ENCODE measurements at regions not wholly inside any gene's neighbourhood (a gene's known extent, or its start where the extent isn't known, plus 50 kb on each side); places are given as distances from the start of the nearest gene placed in this dataset.

DNA sequence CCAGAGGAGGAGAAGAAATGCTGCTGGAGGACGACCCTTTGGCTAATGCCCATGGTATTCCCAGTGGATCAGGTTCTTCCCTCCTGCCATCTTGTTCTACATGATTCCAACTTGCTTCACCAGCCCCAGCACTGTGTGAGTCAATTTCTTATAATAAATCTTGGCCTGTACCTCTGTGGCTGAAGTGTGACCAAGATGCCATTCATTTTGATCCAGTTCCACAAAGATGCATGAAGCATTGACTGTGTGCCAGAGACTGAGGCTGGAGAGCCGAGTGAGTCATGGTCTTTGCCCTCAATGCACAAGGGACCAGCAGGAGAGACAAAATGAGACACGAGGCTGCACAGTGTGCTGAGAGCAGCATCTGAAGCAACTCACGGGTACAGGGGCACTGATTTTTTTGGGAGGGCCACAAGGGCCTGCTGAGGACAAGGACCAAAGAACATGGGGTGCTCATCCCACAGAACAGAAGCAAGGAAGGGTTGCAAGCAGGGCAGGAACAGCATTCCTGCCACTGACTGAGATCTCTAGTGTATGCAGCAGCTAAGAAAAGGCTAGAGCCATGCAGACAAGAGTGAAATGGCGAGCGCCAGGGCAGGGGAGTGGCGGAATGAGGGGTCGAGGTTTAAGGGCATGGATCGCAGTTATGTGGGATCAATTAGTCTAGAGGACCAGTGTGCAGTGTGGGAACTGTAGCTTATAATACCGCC, 207.0 kb downstream of the THBS2 start:
- TF ChIP-seq, protein P1, sequence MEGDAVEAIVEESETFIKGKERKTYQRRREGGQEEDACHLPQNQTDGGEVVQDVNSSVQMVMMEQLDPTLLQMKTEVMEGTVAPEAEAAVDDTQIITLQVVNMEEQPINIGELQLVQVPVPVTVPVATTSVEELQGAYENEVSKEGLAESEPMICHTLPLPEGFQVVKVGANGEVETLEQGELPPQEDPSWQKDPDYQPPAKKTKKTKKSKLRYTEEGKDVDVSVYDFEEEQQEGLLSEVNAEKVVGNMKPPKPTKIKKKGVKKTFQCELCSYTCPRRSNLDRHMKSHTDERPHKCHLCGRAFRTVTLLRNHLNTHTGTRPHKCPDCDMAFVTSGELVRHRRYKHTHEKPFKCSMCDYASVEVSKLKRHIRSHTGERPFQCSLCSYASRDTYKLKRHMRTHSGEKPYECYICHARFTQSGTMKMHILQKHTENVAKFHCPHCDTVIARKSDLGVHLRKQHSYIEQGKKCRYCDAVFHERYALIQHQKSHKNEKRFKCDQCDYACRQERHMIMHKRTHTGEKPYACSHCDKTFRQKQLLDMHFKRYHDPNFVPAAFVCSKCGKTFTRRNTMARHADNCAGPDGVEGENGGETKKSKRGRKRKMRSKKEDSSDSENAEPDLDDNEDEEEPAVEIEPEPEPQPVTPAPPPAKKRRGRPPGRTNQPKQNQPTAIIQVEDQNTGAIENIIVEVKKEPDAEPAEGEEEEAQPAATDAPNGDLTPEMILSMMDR (conservative IDR thresholded peaks at IDR 0.05): no peak
- no peak for TF ChIP-seq ZFX (IDR thresholded peaks at IDR 0.05)
